ENCODE measurements at regions not wholly inside any gene's neighbourhood (a gene's known extent, or its start where the extent isn't known, plus 50 kb on each side); places are given as distances from the start of the nearest gene placed in this dataset.

GRCh38 chr7:26930201-26930600, 65.8 kb upstream of the SKAP2 start:
- H3K9ac ChIP-seq (ENCODE audit: low read length): no peak overlapping the region
- no peak overlapping the region for H3K27ac ChIP-seq (ENCODE audit: low read depth, low read length)
- H3K36me3 ChIP-seq (ENCODE audit: control insufficient read depth, insufficient read depth, low read length): no peaks in the 10 kb centered on the region
- no peaks in the 10 kb centered on the region for H3K9me3 ChIP-seq (ENCODE audit: control insufficient read depth, insufficient read depth, low read depth, low read length)
- H3K4me1 ChIP-seq (ENCODE audit: control insufficient read depth, insufficient read depth, low read length): no peaks in the 10 kb centered on the region
- no peak overlapping the region for H3K4me3 ChIP-seq (ENCODE audit: low read depth, low read length)
- H3K27me3 ChIP-seq (ENCODE audit: control insufficient read depth, insufficient read depth, low read length): no peaks in the 10 kb centered on the region

- Histone ChIP-seq H3K4me1 (ENCODE audit: control insufficient read depth, insufficient read depth, low read length) (no peaks in the 10 kb centered on the region), H3K36me3 (ENCODE audit: control insufficient read depth, insufficient read depth, low read length) (no peaks in the 10 kb centered on the region), H3K27ac (ENCODE audit: low read depth, low read length) (no peak overlapping the region), H3K27me3 (ENCODE audit: control insufficient read depth, insufficient read depth, low read length) (no peaks in the 10 kb centered on the region), H3K9ac (ENCODE audit: low read length) (no peak overlapping the region), H3K4me3 (ENCODE audit: low read depth, low read length) (no peak overlapping the region), H3K9me3 (ENCODE audit: control insufficient read depth, insufficient read depth, low read depth, low read length) (no peaks in the 10 kb centered on the region)
These were observed 64.4 kb upstream of the SKAP2 start for GRCh38 chr7:26928703-26929347.

- Histone ChIP-seq H3K4me3 (ENCODE audit: low read depth, low read length) (no peak overlapping the region), H3K4me1 (ENCODE audit: control insufficient read depth, insufficient read depth, low read length) (no peaks in the 10 kb centered on the region), H3K9me3 (ENCODE audit: control insufficient read depth, insufficient read depth, low read depth, low read length) (no peaks in the 10 kb centered on the region), H3K36me3 (ENCODE audit: control insufficient read depth, insufficient read depth, low read length) (no peaks in the 10 kb centered on the region), H3K27ac (ENCODE audit: low read depth, low read length) (no peak overlapping the region), H3K27me3 (ENCODE audit: control insufficient read depth, insufficient read depth, low read length) (no peaks in the 10 kb centered on the region), H3K9ac (ENCODE audit: low read length) (no peak overlapping the region)
These were observed 61.4 kb upstream of the SKAP2 start for GRCh38 chr7:26925768-26926167.

GRCh38 chr7:26924149-26924767, 59.9 kb upstream of the SKAP2 start:
- peaks cover 9% of the 10 kb centered on the region; the same call in 1 of the 2 replicates for H3K4me1 ChIP-seq (ENCODE audit: control insufficient read depth, insufficient read depth, low read length)
- H3K27me3 ChIP-seq (ENCODE audit: control insufficient read depth, insufficient read depth, low read length): no peaks in the 10 kb centered on the region
- H3K27ac ChIP-seq (ENCODE audit: low read depth, low read length): no peak overlapping the region
- H3K36me3 ChIP-seq (ENCODE audit: control insufficient read depth, insufficient read depth, low read length): no peaks in the 10 kb centered on the region
- H3K9me3 ChIP-seq (ENCODE audit: control insufficient read depth, insufficient read depth, low read depth, low read length): no peaks in the 10 kb centered on the region
- no peak overlapping the region for H3K4me3 ChIP-seq (ENCODE audit: low read depth, low read length)
- H3K9ac ChIP-seq (ENCODE audit: low read length): no peak overlapping the region

DNA sequence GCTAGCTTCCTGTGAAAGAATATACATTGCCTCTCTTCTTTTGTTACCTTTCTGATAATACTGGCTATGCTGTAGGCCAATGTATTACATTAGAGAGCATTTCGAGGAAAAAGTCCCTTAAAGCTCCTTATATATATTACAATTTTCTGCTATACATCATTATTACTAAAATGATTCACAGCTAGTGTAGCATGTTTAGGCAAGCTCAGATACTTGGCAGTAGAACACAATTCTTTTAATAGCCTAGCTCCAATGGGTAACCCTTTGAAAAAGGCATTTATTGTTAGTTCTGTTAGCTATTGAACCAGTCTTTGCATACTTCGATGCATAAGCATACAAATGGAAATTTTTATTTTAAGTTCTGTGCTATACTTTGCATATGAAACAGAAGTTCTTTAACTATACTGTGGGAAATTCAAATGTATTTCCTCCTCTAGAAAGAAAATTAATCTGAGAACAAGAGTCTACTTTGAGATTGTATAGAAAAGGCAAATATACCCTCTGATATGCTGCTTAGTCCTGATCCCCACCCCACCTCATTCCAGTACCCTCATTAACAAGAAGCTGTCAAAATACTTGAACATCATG, 55.6 kb upstream of the SKAP2 start:
- H3K9ac ChIP-seq (ENCODE audit: low read length): no peak overlapping the region
- H3K4me3 ChIP-seq (ENCODE audit: low read depth, low read length): no peak overlapping the region
- no peaks in the 10 kb centered on the region for H3K9me3 ChIP-seq (ENCODE audit: control insufficient read depth, insufficient read depth, low read depth, low read length)
- H3K27me3 ChIP-seq (ENCODE audit: control insufficient read depth, insufficient read depth, low read length): no peaks in the 10 kb centered on the region
- H3K27ac ChIP-seq (ENCODE audit: low read depth, low read length): no peak overlapping the region
- H3K4me1 ChIP-seq (ENCODE audit: control insufficient read depth, insufficient read depth, low read length): peaks cover 9% of the 10 kb centered on the region; the same call in 1 of the 2 replicates
- H3K36me3 ChIP-seq (ENCODE audit: control insufficient read depth, insufficient read depth, low read length): no peaks in the 10 kb centered on the region

DNA sequence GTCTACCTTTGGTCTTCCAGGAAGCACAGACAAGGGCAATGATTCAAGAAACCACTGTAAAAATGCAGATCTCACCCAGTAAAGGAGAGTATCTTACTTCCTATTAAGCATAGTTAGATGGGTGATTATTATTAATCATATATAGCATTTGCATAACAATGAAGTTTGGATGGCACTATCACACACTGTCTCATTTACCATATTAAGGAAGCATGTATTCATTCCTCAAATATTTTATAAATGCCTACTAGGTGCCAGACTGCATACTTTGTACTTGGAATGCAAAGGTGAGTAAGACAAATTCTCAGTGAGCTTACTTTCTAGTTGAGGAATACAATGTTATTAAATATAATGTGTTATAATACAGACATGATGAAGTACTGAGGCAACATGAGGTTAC, 53.9 kb upstream of the SKAP2 start:
- no peaks in the 10 kb centered on the region for H3K9me3 ChIP-seq (ENCODE audit: control insufficient read depth, insufficient read depth, low read depth, low read length)
- H3K27ac ChIP-seq (ENCODE audit: low read depth, low read length): no peak overlapping the region
- no peak overlapping the region for H3K9ac ChIP-seq (ENCODE audit: low read length)
- H3K4me3 ChIP-seq (ENCODE audit: low read depth, low read length): no peak overlapping the region
- peaks cover 9% of the 10 kb centered on the region; the same call in 1 of the 2 replicates for H3K4me1 ChIP-seq (ENCODE audit: control insufficient read depth, insufficient read depth, low read length)
- no peaks in the 10 kb centered on the region for H3K36me3 ChIP-seq (ENCODE audit: control insufficient read depth, insufficient read depth, low read length)
- no peaks in the 10 kb centered on the region for H3K27me3 ChIP-seq (ENCODE audit: control insufficient read depth, insufficient read depth, low read length)

DNA sequence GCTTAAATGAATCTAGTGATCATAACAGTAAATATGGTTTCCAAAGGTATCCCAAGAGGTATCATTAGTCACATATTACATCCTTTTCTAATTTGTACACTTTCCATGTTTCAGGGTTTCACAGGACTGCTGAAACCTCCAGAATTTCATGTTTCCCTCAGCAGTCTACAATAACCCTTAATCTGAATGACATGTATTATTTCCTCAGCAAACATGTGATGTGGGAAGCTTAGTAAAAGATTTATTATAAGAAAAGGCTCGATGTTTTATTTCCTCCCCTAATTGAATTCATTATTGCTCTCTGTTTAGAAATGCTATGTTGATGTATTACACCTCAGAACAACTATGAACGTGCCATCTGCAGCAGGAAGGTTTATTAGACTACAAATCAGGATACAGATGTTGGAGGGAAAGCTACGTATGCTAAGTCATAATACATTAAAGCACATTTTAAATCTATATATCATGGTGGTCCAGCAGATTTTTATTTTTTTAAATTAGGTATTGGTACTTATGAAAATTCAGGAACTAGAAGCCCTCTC, 52.5 kb upstream of the SKAP2 start:
- H3K9me3 ChIP-seq (ENCODE audit: control insufficient read depth, insufficient read depth, low read depth, low read length): no peaks in the 10 kb centered on the region
- no peak overlapping the region for H3K27ac ChIP-seq (ENCODE audit: low read depth, low read length)
- H3K27me3 ChIP-seq (ENCODE audit: control insufficient read depth, insufficient read depth, low read length): no peaks in the 10 kb centered on the region
- H3K4me3 ChIP-seq (ENCODE audit: low read depth, low read length): no peak overlapping the region
- no peak overlapping the region for H3K9ac ChIP-seq (ENCODE audit: low read length)
- H3K4me1 ChIP-seq (ENCODE audit: control insufficient read depth, insufficient read depth, low read length): peaks cover 9% of the 10 kb centered on the region; the same call in 1 of the 2 replicates
- H3K36me3 ChIP-seq (ENCODE audit: control insufficient read depth, insufficient read depth, low read length): no peaks in the 10 kb centered on the region

DNA sequence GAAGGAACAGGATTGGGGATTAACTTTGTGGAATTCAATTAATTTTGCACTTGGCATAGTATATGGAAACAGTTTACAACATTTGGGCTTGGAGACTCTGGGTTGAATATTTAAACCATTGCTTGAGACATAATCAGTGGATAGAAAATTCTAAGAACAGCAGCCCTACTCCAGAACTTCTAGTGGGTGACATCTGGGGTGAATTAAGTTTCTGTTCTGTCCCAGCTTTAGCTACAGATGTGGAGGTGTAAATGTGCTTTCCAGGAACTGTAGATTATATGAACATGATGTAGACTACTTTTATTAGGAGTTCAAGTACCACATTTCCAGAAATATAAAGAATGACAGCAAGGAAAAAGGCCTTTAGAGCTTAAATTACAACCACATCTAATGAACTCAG, 51.9 kb upstream of the SKAP2 start:
- Histone ChIP-seq H3K4me3 (ENCODE audit: low read depth, low read length) (no peak overlapping the region), H3K9me3 (ENCODE audit: control insufficient read depth, insufficient read depth, low read depth, low read length) (no peaks in the 10 kb centered on the region), H3K36me3 (ENCODE audit: control insufficient read depth, insufficient read depth, low read length) (no peaks in the 10 kb centered on the region), H3K4me1 (ENCODE audit: control insufficient read depth, insufficient read depth, low read length) (peaks cover 9% of the 10 kb centered on the region; the same call in 1 of the 2 replicates), H3K27me3 (ENCODE audit: control insufficient read depth, insufficient read depth, low read length) (no peaks in the 10 kb centered on the region), H3K9ac (ENCODE audit: low read length) (no peak overlapping the region), H3K27ac (ENCODE audit: low read depth, low read length) (no peak overlapping the region)

Data from HUES6 (cell line).